ENCODE measurements at regions not wholly inside any gene's neighbourhood (a gene's known extent, or its start where the extent isn't known, plus 50 kb on each side); places are given as distances from the start of the nearest gene placed in this dataset.

DNA sequence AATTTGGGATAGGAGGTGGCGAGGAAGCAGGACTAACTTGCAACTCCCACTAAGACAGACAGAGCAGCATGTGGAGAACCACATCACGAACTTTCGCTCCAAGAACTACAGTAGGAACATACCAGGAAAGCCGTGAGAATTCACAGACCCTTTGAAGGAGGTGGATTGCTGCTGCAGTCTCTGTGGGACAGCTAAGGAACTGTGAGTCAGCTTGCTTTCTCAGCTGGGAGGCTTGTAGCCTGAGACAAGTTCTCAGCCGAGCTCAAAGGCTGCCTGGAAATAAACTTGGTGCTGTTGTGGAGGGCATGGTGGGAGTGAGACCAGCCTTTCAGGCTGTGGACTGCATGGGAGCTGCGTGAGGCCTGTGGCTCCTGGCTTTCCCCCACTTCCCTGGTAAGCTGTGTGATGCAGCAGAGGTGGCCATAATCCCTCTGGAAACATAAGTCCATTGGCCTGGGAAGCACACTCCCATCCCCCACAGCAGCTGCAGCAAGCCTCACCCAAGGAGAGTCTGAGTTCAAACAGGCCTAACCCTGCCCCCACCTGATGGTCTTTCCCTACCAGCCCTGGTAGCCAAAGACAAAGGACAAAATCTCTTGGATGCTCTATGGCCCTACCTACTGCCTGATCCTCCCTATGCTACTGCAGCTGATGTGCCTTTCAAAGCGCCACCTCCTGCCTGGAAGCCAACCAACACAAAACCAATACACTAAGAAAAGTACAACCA is 441.1 kb upstream of the HTR2A start:
- TF ChIP-seq, protein P1, sequence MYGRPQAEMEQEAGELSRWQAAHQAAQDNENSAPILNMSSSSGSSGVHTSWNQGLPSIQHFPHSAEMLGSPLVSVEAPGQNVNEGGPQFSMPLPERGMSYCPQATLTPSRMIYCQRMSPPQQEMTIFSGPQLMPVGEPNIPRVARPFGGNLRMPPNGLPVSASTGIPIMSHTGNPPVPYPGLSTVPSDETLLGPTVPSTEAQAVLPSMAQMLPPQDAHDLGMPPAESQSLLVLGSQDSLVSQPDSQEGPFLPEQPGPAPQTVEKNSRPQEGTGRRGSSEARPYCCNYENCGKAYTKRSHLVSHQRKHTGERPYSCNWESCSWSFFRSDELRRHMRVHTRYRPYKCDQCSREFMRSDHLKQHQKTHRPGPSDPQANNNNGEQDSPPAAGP (tag by site-specific recombination; IDR thresholded peaks at IDR 0.05) = no peak
- TF ChIP-seq ZNF366 (tag by site-specific recombination; conservative IDR thresholded peaks at IDR 0.05) = no peak
